ENCODE measurements at regions not wholly inside any gene's neighbourhood (a gene's known extent, or its start where the extent isn't known, plus 50 kb on each side); places are given as distances from the start of the nearest gene placed in this dataset.

GRCh38 chr3:106673926-106674569 lies 703.2 kb upstream of the CCDC54 start:
- no peak for TF ChIP-seq CTCF (IDR thresholded peaks at IDR 0.05; ENCODE audit: low read depth, low read length, missing control alignments)
- no peak for DNase-seq (ENCODE audit: extremely low read depth, low read depth)
- no peak overlapping the region for H3K4me3 ChIP-seq (replicated peaks; ENCODE audit: low read depth, low read length)

DNA sequence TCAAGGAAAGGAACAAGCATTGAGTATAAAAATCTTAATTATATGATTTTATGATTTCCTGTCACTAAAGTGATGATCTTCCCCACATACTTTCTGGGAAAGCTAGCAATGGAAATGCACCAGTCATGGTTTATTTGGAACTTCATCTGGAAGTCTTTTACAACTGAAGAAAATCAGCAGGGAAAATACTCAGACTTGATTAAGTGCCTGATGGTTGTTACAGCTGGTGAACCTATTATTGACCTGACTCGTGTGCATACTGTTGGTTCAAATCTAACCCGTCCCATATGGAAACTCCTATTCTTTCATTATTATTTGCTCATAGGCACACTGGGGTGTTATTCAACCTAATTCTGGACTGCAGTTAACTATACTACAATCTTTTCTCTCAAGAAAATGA lies 701.8 kb upstream of the CCDC54 start:
- no peak for DNase-seq (ENCODE audit: extremely low read depth, low read depth)
- no peak for TF ChIP-seq CTCF (IDR thresholded peaks at IDR 0.05; ENCODE audit: low read depth, low read length, missing control alignments)
- no peak overlapping the region for H3K4me3 ChIP-seq (replicated peaks; ENCODE audit: low read depth, low read length)

GRCh38 chr3:106678657-106679390 lies 698.4 kb upstream of the CCDC54 start:
- DNase-seq (ENCODE audit: extremely low read depth, low read depth): peak; percentile 44
- H3K4me3 ChIP-seq (replicated peaks; ENCODE audit: low read depth, low read length): no peak overlapping the region
- TF ChIP-seq CTCF (IDR thresholded peaks at IDR 0.05; ENCODE audit: low read depth, low read length, missing control alignments): no peak

DNA sequence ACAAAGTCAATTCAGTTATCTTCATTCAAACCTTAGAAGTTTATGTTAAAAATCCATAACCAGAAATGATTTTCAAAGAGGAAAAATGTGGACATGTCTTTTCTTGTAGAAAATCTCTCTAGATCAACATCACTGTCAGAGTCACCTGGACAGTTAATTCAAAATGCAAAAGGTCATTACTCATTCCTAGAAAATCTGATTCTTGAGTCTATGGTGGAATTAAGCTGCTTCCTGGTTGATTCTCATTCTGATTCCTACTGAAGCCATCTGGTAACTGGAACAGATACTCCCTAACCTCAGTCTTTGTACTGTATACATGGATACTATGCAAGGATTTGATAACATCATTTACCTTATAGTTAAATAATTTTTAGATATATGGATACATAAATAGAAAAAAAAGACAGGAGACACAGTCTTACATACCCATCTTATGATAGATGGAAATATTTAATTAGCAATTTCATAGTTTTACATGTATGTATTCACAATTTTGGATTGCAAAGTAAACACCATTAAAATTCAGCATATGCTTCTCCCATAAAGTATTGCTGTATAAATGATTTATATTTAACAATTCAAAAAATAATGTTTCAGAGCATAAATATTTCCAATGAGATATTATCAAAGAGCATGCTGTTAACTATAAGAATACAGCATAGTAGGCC lies 693.2 kb upstream of the CCDC54 start:
- no peak for TF ChIP-seq CTCF (IDR thresholded peaks at IDR 0.05; ENCODE audit: low read depth, low read length, missing control alignments)
- DNase-seq (ENCODE audit: extremely low read depth, low read depth): no peak
- H3K4me3 ChIP-seq (replicated peaks; ENCODE audit: low read depth, low read length): no peak overlapping the region

GRCh38 chr3:106685745-106686144 lies 691.5 kb upstream of the CCDC54 start:
- no peak for TF ChIP-seq CTCF (IDR thresholded peaks at IDR 0.05; ENCODE audit: low read depth, low read length, missing control alignments)
- no peak for DNase-seq (ENCODE audit: extremely low read depth, low read depth)
- no peak overlapping the region for H3K4me3 ChIP-seq (replicated peaks; ENCODE audit: low read depth, low read length)

GRCh38 chr3:106687905-106688304 lies 689.3 kb upstream of the CCDC54 start:
- no peak overlapping the region for H3K4me3 ChIP-seq (replicated peaks; ENCODE audit: low read depth, low read length)
- no peak for TF ChIP-seq CTCF (IDR thresholded peaks at IDR 0.05; ENCODE audit: low read depth, low read length, missing control alignments)
- DNase-seq (ENCODE audit: extremely low read depth, low read depth): no peak

Data from HFF-Myc (cell line).